IPS-18c (cell line): ENCODE measurements at regions not wholly inside any gene's neighbourhood (a gene's known extent, or its start where the extent isn't known, plus 50 kb on each side); places are given as distances from the start of the nearest gene placed in this dataset.

Source experiments
- H3K4me3 ChIP-seq: 2 replicates; pipeline ENCODE4 v1.7.0; 2013; ENCODE audit warnings: low read depth, mild to moderate bottlenecking, low read length, moderate library complexity; ENCODE audit not compliant: insufficient read depth
- H3K9me3 ChIP-seq: one replicate; pipeline ENCODE4 v1.6.1; 2013; ENCODE audit warnings: mild to moderate bottlenecking, low read length, moderate library complexity; ENCODE audit not compliant: control insufficient read depth, insufficient read depth

DNA sequence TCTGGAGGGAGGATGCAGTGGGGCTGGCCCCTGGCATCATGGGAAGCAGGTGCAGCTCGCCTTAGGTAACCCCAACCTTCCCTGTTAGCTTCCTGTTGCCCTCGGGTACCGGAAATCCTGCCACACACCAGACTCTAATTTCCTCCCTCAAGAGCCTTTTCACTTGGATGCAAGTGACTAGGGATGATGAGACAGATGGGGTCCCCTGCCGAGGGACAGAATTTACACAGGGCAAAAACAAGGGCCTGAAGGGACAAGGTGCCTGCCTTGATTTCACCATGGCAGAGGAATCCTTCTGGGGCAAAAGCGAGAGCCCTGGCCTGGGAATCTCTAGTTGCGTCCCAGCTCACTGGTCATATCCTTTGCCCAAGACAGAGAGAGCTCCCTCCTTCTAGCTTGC lies 263.1 kb downstream of the LOXHD1 start:
- no peak overlapping the region for H3K4me3 ChIP-seq
- no peaks in the 10 kb centered on the region for H3K9me3 ChIP-seq

GRCh38 chr18:46395795-46396194 lies 261.2 kb downstream of the LOXHD1 start:
- no peak overlapping the region for H3K4me3 ChIP-seq

DNA sequence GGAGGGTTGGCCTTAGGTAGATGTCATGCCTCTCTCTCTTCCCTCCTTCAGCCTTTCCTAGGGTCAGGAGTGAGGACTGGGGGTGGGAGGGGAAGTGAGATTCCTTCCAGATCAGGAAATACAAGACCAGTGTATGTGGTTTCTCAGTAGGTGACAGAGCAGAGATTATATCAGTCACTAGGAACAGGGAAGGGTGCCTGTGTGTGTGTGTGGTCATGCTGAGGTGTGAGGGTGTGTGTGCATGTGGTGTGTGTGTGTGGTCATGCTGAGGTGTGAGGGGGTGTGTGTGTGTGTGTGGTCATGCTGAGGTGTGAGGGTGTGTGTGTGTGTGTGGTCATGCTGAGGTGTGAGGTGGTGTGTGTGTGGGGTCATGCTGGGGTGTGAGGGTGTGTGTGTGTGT lies 259.8 kb downstream of the LOXHD1 start:
- Histone ChIP-seq H3K9me3 (no peaks in the 10 kb centered on the region), H3K4me3 (no peak overlapping the region)

More at GRCh38 chr18:46395795-46396194, 261.2 kb downstream of the LOXHD1 start:
- no peaks in the 10 kb centered on the region for H3K9me3 ChIP-seq

DNA sequence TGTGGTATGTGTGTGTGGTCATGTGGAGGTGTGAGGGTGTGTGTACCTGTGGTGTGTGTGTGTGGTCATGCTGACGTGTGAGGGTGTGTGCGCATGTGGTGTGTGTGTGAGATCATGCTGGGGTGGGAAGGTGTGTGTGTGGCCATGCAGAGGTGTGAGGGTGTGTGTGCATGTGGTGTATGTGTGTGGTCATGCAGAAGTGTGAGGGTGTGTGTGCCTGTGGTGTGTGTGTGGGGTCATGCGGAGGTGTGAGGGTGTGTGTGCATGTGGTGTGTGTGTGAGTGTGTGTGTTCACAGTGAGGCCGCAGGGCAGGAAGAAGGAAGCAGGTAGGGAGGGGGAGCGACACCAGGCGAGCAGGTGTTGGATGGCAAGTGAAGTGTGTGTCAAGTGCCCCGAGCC lies 259.0 kb downstream of the LOXHD1 start:
- H3K4me3 ChIP-seq: no peak overlapping the region
- H3K9me3 ChIP-seq: no peaks in the 10 kb centered on the region

DNA sequence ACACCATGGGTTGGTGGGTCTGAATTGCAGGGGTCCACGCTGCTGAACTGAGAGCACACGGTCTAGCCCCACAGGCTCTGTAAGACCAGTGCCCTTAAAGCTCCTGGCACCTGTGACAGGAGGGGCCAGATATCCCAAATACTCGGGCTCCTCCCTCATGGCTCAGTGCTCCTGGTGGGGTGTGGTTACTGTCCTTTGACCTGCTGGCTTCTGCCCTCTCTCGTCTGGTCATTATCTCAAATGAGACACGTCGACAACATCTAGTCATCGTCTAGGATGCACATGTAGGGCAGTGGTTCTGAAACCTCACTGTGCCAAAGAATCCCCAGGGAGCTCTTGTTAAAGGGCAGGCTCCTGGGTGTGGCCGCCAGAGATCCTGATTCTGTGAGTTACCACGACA lies 258.4 kb downstream of the LOXHD1 start:
- H3K4me3 ChIP-seq: no peak overlapping the region
- no peaks in the 10 kb centered on the region for H3K9me3 ChIP-seq

- no peaks in the 10 kb centered on the region for H3K9me3 ChIP-seq
- no peak overlapping the region for H3K4me3 ChIP-seq
Measured at GRCh38 chr18:46399303-46399702, 257.7 kb downstream of the LOXHD1 start.

GRCh38 chr18:46400449-46400848 lies 256.6 kb downstream of the LOXHD1 start:
- no peaks in the 10 kb centered on the region for H3K9me3 ChIP-seq
- H3K4me3 ChIP-seq: no peak overlapping the region; the same call in 1 of the 2 replicates

GRCh38 chr18:46401486-46402070 lies 255.4 kb downstream of the LOXHD1 start:
- H3K4me3 ChIP-seq: no peak overlapping the region

DNA sequence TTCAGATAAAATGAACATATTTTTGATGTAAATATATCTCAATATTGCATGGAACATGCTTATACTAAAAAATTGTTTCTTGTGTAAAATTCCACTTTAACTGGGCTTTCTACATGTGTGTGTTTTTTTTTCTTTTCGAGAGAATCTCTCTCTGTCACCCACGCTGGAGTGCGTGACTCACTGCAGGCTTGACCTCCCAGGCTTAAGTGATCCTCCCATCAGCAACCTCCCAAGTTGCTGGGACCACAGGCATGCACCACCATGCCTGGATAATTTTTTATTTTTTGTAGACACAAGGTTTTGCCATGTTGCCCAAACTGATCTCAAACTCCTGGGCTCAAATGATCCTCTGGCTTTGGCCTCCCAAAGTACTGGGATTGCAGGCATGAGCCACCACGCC lies 254.6 kb downstream of the LOXHD1 start:
- Histone ChIP-seq H3K4me3 (no peak overlapping the region), H3K9me3 (no peaks in the 10 kb centered on the region)

More at GRCh38 chr18:46401486-46402070, 255.4 kb downstream of the LOXHD1 start:
- no peaks in the 10 kb centered on the region for H3K9me3 ChIP-seq

DNA sequence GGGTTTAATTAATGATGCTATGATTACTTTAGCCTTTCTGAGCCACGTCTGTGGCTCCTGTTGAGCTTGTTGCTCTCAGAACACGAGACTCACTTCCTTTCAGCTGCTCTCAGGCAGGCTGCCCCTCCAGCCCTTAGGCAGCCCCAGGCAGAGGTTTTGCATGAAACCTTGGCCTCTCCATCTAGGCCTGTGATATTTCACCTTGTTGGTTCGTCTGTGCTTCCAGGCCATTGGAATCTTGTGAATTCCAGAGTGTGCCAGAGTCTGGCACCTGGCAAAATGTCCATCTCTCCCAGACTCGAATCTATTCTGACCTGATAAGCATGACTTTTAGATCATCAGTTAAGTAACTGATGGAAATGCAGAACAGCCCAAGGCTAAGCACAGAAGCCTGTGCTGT lies 254.1 kb downstream of the LOXHD1 start:
- Histone ChIP-seq H3K4me3 (no peak overlapping the region), H3K9me3 (no peaks in the 10 kb centered on the region)

DNA sequence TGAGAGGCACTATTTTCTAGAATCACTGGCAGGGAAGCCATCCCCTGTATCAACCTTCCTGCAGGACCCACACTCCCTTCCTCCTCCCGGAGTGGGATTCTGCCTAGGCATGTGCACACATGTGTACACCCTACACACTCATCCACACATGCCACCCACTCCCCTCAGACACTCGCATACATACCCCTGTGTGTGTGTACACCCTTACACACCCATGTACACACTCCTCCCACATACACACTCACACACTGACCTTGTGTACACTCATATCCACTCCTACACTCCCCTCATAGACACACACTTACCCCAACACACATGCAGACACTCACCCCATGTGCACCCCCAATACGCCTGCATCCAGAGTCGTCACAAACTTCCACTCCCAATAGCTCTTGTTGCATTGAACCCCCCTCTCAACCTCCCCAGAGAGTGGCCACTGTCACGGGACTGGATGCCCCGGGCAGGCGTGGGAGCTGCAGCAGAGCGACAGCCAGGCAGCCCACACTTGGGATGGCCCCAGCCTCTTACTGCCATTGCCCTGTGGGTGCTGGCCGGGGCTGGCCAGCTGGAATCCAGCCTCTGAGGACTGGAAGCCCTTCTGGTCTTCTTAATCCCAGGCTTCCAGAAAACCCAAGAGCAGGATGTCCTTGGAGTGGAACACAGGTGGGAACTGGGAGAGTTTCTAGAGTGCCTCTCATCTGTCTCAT lies 251.0 kb downstream of the LOXHD1 start:
- Histone ChIP-seq H3K9me3 (no peaks in the 10 kb centered on the region), H3K4me3 (no peak overlapping the region)

DNA sequence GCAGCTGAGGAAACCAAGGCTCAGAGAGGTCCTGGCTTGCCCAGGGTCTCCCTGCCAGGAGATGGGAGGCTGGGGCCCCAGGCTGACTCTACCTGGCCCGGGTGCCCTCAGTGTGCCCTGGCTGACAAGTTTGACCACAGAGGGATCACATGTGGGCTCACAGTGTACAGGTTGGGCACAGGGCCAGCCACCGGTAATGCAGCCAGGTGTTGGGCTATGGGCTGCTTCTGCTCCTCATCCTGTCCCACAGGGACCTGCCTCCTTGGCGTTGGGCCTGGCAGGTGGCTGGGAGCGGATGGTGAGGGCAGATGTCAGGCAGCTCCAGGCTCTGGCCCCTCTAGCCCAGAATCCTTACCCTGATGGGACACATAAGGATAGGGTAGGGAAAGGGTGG lies 250.5 kb downstream of the LOXHD1 start:
- Histone ChIP-seq H3K4me3 (no peak overlapping the region), H3K9me3 (no peaks in the 10 kb centered on the region)

GRCh38 chr18:46407486-46408166 lies 249.4 kb downstream of the LOXHD1 start:
- no peaks in the 10 kb centered on the region for H3K9me3 ChIP-seq
- H3K4me3 ChIP-seq: no peak overlapping the region

DNA sequence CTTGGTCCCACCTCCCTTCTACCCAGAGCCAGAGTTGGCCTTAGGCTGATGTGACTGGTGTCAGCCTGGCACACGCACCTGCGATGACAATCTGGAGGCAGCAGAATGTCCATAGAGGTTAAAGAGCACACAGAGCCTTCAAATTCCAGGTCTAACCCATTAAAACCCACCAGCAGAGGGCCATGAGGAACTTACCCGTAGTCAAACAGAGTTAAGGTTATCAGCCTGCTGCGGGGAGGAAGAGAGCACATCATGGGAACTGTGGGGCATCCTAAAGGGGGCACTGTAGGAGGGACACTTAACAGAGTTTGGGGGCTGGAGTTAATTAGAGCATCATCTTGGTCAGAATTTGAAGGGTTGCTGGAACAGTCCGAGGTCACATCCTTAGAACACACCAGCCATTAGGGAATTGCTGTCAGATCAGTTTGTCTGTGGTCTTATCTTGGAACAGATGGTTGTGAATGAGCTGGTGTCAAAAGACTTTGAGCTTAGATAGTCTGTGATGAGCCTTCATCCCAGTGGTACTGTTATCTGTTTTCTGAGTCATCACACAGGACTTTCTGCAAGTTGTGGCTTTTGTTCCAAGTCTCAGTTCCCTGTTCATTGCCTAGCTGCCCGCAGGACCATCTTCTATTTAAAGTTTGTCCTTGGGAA lies 248.6 kb downstream of the LOXHD1 start:
- no peak overlapping the region for H3K4me3 ChIP-seq

GRCh38 chr18:46411191-46411828 lies 245.7 kb downstream of the LOXHD1 start:
- no peaks in the 10 kb centered on the region for H3K9me3 ChIP-seq
- H3K4me3 ChIP-seq: no peak overlapping the region; the same call in 1 of the 2 replicates

More for the DNA sequence above, 248.6 kb downstream of the LOXHD1 start:
- H3K9me3 ChIP-seq: no peaks in the 10 kb centered on the region

DNA sequence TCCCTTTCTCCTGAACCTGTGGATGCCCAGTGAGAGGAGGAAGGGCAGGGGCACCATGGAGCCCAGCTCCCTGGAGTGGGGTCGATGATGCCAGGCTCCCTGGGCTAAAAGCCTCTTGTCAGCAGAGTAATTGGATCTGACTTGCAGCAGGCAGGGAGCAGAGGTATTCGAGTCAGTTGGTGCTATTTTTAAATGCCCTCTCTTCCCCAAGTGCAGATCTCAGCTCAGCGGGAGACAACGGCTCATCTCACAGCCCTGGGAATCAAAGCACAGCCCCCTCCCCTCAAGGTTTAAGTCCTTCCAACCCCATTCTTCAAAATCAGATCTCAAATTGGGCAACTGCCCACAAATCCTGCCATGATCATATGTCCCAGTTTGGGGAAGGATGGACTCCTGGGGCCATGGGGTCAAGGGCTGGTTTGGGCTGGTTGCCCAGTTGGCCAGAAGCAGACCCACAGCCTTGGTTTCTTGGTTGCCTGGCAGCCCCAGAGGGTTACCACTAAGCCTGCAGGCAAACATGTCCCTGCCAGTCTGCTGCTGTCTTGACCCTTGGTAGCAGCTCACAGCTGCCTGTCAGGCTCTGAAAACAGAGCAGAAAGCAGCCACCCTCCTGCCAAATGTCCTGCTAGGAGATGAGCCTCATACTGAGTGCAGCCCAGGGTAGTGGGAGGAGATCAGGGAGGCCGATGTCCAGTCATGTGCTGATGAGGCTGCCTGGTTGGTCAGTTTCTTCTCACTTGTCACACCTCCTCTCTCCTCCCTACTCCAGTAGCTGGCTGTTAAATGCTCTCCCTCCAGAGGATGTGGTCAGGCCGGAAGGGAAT lies 244.9 kb downstream of the LOXHD1 start:
- Histone ChIP-seq H3K9me3 (no peaks in the 10 kb centered on the region), H3K4me3 (no peak overlapping the region)

- no peaks in the 10 kb centered on the region for H3K9me3 ChIP-seq
Measured at GRCh38 chr18:46412916-46413315, 244.1 kb downstream of the LOXHD1 start.

More at GRCh38 chr18:46412916-46413315, 244.1 kb downstream of the LOXHD1 start:
- H3K4me3 ChIP-seq: no peak overlapping the region
